ENCODE measurements at regions not wholly inside any gene's neighbourhood (a gene's known extent, or its start where the extent isn't known, plus 50 kb on each side); places are given as distances from the start of the nearest gene placed in this dataset.

DNA sequence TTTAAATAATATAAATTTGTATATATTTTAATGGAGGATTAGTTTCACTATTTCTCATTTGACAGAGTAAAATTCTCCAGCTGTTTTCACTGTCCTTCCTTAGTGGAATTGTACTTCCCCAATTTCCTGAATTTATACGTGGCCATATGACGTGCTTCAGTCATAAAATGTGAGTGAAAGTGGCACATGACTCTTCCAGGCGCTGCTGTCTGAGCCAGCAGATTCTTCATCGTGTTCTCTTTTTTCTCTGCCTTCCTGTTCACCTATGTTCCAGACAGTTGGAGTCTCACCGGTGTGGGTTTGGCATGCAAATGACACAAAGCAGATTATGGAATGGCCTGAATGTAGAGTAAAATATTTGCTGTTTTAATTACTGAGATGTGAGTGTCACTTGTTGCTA, 684.1 kb downstream of the SEMA5A start:
- TF ChIP-seq, protein P1, sequence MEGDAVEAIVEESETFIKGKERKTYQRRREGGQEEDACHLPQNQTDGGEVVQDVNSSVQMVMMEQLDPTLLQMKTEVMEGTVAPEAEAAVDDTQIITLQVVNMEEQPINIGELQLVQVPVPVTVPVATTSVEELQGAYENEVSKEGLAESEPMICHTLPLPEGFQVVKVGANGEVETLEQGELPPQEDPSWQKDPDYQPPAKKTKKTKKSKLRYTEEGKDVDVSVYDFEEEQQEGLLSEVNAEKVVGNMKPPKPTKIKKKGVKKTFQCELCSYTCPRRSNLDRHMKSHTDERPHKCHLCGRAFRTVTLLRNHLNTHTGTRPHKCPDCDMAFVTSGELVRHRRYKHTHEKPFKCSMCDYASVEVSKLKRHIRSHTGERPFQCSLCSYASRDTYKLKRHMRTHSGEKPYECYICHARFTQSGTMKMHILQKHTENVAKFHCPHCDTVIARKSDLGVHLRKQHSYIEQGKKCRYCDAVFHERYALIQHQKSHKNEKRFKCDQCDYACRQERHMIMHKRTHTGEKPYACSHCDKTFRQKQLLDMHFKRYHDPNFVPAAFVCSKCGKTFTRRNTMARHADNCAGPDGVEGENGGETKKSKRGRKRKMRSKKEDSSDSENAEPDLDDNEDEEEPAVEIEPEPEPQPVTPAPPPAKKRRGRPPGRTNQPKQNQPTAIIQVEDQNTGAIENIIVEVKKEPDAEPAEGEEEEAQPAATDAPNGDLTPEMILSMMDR (IDR thresholded peaks at IDR 0.05; ENCODE audit: low read depth, low read length, poor library complexity, severe bottlenecking): no peak
- no peak for TF ChIP-seq EZH2phosphoT487 (IDR thresholded peaks at IDR 0.05; ENCODE audit: borderline replicate concordance, low read length)
